ENCODE measurements at regions not wholly inside any gene's neighbourhood (a gene's known extent, or its start where the extent isn't known, plus 50 kb on each side); places are given as distances from the start of the nearest gene placed in this dataset.
A peak's percentile ranks its signal among the peaks of the same experiment; 100 is the strongest.

DNA sequence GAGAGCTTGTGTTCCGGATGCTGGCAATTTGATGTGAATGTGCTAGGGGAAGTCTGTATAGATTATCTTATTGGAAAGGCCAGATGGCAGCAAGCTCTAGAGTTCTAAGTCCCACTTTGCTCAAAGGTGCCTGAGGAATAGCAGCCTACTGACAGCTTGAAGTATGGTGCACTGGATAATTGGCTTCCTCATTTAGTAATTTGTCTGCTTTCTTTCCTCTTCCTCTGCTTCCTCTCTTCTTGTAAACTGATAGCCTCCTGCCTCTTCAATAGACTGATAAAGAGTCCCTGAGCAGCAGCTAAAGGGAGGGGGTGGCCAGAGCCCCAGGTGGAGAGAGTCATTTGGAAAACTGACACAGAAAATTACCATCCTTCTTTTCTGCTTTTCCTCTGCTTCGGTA is 177.3 kb downstream of the FGF1 start:
- DNase-seq (ENCODE audit: low spot score) (no peak), ATAC-seq (ENCODE audit: insufficient number of reproducible peaks, low FRiP score, low read depth) (no peak)
- H3K36me3 ChIP-seq, result no peaks in the 10 kb centered on the region
- H3K27ac ChIP-seq, result no peak overlapping the region
- H3K9me3 ChIP-seq, result no peaks in the 10 kb centered on the region
- H3K4me3 ChIP-seq, result no peak overlapping the region
- TF ChIP-seq, protein P1, sequence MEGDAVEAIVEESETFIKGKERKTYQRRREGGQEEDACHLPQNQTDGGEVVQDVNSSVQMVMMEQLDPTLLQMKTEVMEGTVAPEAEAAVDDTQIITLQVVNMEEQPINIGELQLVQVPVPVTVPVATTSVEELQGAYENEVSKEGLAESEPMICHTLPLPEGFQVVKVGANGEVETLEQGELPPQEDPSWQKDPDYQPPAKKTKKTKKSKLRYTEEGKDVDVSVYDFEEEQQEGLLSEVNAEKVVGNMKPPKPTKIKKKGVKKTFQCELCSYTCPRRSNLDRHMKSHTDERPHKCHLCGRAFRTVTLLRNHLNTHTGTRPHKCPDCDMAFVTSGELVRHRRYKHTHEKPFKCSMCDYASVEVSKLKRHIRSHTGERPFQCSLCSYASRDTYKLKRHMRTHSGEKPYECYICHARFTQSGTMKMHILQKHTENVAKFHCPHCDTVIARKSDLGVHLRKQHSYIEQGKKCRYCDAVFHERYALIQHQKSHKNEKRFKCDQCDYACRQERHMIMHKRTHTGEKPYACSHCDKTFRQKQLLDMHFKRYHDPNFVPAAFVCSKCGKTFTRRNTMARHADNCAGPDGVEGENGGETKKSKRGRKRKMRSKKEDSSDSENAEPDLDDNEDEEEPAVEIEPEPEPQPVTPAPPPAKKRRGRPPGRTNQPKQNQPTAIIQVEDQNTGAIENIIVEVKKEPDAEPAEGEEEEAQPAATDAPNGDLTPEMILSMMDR (IDR thresholded peaks at IDR 0.05), result no peak
- no peaks in the 10 kb centered on the region for H3K27me3 ChIP-seq (replicated peaks; ENCODE audit: insufficient read depth)
- H3K4me1 ChIP-seq (ENCODE audit: control insufficient read depth in 1 of 2, low read depth in 2 of 2), result peaks cover 3 to 14% of the 10 kb centered on the region in 2 donors

DNA sequence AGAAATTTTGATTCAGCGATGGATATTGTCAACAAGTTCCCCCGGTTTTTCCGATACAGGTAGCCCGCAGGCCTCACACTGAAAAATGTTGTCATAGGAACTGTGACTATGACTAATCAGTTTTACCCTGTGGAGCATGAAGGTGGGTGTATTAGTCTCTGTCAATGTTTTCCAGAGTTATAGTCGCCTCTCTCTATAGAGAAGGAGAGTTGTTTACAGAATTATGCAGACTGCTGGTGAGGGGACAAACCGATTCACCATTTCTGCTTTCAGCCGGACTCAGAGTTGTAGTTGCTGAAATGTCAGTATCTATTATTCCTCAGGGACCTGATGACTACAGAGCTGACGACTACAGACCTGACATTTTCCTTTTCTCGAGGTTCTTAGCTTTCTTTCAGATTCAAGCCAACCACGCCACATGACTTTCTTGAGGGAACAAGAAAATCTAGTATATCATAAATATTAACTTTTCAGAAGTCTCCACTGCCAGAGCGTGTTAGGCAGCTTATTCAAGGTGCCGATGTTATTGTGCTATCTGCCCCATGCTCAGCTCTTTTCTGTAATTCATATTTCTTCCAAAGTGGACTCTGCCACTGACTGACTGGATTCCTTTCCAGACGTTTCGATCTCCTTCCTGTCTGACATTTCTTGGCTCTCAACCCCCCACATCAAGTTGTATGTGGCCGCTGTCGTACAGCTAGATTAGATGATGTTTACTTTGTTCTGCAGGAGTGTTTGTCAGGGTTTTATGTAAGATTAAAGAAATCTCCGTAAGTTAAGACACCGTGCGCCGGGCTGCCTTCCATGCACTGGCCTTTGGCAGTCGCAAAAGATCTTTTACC is 178.1 kb downstream of the FGF1 start:
- H3K9me3 ChIP-seq, result no peaks in the 10 kb centered on the region
- peaks cover 3 to 14% of the 10 kb centered on the region in 2 donors for H3K4me1 ChIP-seq (ENCODE audit: control insufficient read depth in 1 of 2, low read depth in 2 of 2)
- peak; percentile 57 for ATAC-seq (ENCODE audit: insufficient number of reproducible peaks, low FRiP score, low read depth)
- H3K27me3 ChIP-seq (replicated peaks; ENCODE audit: insufficient read depth), result no peaks in the 10 kb centered on the region
- TF ChIP-seq, protein P1 (IDR thresholded peaks at IDR 0.05), result no peak
- H3K36me3 ChIP-seq, result no peaks in the 10 kb centered on the region
- no peak for DNase-seq (ENCODE audit: low spot score)
- peak overlapping the region; percentile 52 for H3K4me3 ChIP-seq
- no peak overlapping the region for H3K27ac ChIP-seq

DNA sequence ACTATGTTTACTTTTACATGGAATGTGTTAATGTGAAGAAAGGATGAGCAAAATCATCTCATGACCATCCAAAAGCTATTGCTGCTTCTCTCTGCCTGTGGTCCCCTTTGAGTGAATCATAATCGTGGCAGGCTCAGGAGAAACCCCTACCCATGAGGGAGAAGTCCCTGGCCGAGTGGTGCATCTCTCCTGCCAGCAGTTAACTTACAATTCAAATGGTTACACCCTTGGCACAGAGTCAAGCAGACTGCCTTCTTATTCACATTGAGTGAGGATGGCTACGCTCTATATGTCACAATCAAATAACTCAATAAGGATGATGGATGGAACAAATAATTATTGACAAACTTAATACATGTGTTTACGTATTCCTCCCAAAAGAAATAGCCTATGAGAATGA is 179.1 kb downstream of the FGF1 start:
- H3K4me1 ChIP-seq (ENCODE audit: control insufficient read depth in 1 of 2, low read depth in 2 of 2), result peaks cover 3 to 14% of the 10 kb centered on the region in 2 donors
- DNase-seq (ENCODE audit: low spot score), result no peak
- H3K4me3 ChIP-seq, result no peak overlapping the region
- H3K9me3 ChIP-seq, result no peaks in the 10 kb centered on the region
- H3K27ac ChIP-seq, result no peak overlapping the region
- H3K27me3 ChIP-seq (replicated peaks; ENCODE audit: insufficient read depth), result no peaks in the 10 kb centered on the region
- TF ChIP-seq, protein P1 (IDR thresholded peaks at IDR 0.05), result no peak
- H3K36me3 ChIP-seq, result no peaks in the 10 kb centered on the region
- no peak for ATAC-seq (ENCODE audit: insufficient number of reproducible peaks, low FRiP score, low read depth)

DNA sequence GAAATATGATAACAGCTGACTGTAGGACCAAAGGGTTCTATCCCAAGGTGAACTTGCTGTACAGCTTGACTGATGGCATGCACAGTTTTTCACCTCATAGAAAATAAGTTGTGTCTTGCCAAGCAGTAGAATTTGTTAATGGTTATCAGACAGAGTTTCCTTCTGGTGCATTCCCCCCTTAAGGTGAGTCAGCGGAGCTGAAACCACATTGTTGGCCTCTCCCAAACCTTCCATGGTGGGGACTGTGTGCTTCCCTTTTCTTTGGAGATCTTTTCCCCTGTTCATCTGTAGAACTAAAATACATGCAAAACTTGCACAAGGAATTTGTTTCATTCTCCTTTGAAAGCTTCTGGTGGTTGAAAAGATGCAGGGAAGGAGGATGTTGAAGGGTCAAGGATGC is 179.8 kb downstream of the FGF1 start:
- DNase-seq (ENCODE audit: low spot score), result no peak

DNA sequence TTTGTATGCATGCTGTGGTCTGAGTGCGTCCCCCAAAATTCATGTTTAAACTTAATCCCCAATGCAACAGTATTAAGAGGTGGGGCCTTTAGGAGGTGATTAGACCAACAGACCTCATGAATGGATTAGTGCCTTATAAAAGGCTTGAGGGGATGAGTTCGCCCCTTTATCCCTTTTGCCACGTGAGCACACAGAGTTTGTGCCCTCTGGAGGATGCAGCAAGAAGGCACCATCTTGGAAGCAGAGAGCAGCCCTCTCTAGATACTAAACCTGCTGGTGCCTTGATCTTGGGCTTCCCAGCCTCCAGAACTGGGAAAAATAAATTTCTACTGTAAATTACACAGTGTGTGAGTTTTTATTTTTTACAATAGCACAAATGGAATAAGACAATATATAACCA is 177.1 kb upstream of the SPRY4 start:
- TF ChIP-seq, protein P1 (IDR thresholded peaks at IDR 0.05), result no peak
- H3K4me3 ChIP-seq, result no peak overlapping the region
- no peak overlapping the region for H3K27ac ChIP-seq
- ATAC-seq (ENCODE audit: insufficient number of reproducible peaks, low FRiP score, low read depth), result no peak
- H3K4me1 ChIP-seq (ENCODE audit: control insufficient read depth in 1 of 2, low read depth in 2 of 2), result no peaks in the 10 kb centered on the region
- DNase-seq (ENCODE audit: low spot score), result no peak
- H3K36me3 ChIP-seq, result no peaks in the 10 kb centered on the region
- H3K9me3 ChIP-seq, result no peaks in the 10 kb centered on the region
- no peaks in the 10 kb centered on the region for H3K27me3 ChIP-seq (replicated peaks; ENCODE audit: insufficient read depth)

More for the DNA sequence above, 179.8 kb downstream of the FGF1 start:
- Histone ChIP-seq H3K27ac (no peak overlapping the region), H3K27me3 (replicated peaks; ENCODE audit: insufficient read depth) (no peaks in the 10 kb centered on the region), H3K4me3 (no peak overlapping the region), H3K9me3 (no peaks in the 10 kb centered on the region), H3K36me3 (no peaks in the 10 kb centered on the region), H3K4me1 (ENCODE audit: control insufficient read depth in 1 of 2, low read depth in 2 of 2) (peaks cover 3 to 14% of the 10 kb centered on the region in 2 donors)
- ATAC-seq (ENCODE audit: insufficient number of reproducible peaks, low FRiP score, low read depth), result no peak
- TF ChIP-seq, protein P1 (IDR thresholded peaks at IDR 0.05), result no peak
